SK-N-MC (cell line): ENCODE measurements at regions not wholly inside any gene's neighbourhood (a gene's known extent, or its start where the extent isn't known, plus 50 kb on each side); places are given as distances from the start of the nearest gene placed in this dataset.

Experiments used
- EZH2 ChIP-seq: fragments of 200-600 bp; sonication (generic); IDR thresholded peaks from one replicate; pipeline ENCODE4 v1.6.1; 2017; ENCODE audit warnings: antibody characterized with exemption
- FOXP2 ChIP-seq: optimal IDR thresholded peaks from 2 replicates; pipeline ENCODE3; 2011; ENCODE audit warnings: mild to moderate bottlenecking, moderate library complexity; ENCODE audit not compliant: insufficient read depth; ENCODE audit errors: extremely low read length, control extremely low read depth
- POLR2AphosphoS5 ChIP-seq: IDR thresholded peaks from 2 replicates; pipeline ENCODE4 v1.6.1; 2012; ENCODE audit warnings: mild to moderate bottlenecking, low read depth, low read length, borderline replicate concordance

- TF ChIP-seq POLR2AphosphoS5 (no peak), EZH2 (no peak), FOXP2 (no peak)
These were observed 260.7 kb downstream of the PLOD2 start for GRCh38 chr3:145900056-145900829.
